ENCODE measurements at regions not wholly inside any gene's neighbourhood (a gene's known extent, or its start where the extent isn't known, plus 50 kb on each side); places are given as distances from the start of the nearest gene placed in this dataset.

DNA sequence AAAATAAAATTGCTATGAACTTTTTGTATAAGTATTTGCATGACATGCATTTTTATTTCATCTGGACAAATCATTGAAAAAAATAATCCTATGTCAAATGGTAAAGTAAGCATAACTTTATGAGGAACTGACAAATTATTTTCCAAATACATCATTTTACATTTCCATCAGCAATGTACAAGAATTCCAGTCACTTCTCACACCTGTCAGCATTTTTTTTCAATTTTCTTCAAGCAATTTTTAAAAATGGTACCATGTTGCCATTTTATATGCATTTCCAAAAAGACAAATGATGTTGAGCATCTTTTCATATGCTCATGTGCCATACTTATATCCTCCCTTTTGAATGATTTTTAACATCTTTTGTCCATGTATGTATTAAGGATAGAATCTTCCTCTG is 961.7 kb upstream of the PIK3C3 start:
- no peak overlapping the region for H2BK12ac ChIP-seq (ENCODE audit: low read length)
- no peaks in the 10 kb centered on the region for H3K27me3 ChIP-seq (ENCODE audit: control insufficient read depth in 3 of 3, insufficient read depth in 3 of 3, low read depth in 1 of 3, low read length in 3 of 3)
- H3K4me3 ChIP-seq (ENCODE audit: low read length in 2 of 2) = no peak overlapping the region
- no peak overlapping the region for H3K27ac ChIP-seq (replicated peaks; ENCODE audit: low read length)
- H3K4me2 ChIP-seq (ENCODE audit: insufficient read depth, low read length, poor library complexity, severe bottlenecking) = no peak overlapping the region
- no peak overlapping the region for H2BK15ac ChIP-seq (ENCODE audit: low read length)
- H3K79me1 ChIP-seq (ENCODE audit: low read depth, low read length) = no peaks in the 10 kb centered on the region
- H3K36me3 ChIP-seq (replicated peaks in 1 of 2; ENCODE audit: control insufficient read depth in 2 of 2, insufficient read depth in 2 of 2, low read length in 2 of 2) = no peaks in the 10 kb centered on the region
- H3K18ac ChIP-seq (ENCODE audit: low read length) = no peak overlapping the region
- H4K91ac ChIP-seq (ENCODE audit: low read depth, low read length, poor library complexity) = no peak overlapping the region
- H4K8ac ChIP-seq (ENCODE audit: low read depth, low read length) = no peak overlapping the region
- H3K14ac ChIP-seq (ENCODE audit: low read length) = no peak overlapping the region
- no peak overlapping the region for H2AK5ac ChIP-seq (ENCODE audit: low read depth, low read length)
- H2BK120ac ChIP-seq (ENCODE audit: low read depth, low read length) = no peak overlapping the region
- no peak overlapping the region for H3K9ac ChIP-seq (ENCODE audit: low read depth, low read length, poor library complexity)
- peaks cover 0 to 3% of the 10 kb centered on the region in 2 donors for H3K4me1 ChIP-seq (ENCODE audit: control insufficient read depth in 2 of 2, insufficient read depth in 1 of 2, low read depth in 1 of 2, low read length in 2 of 2)
- H3K23ac ChIP-seq (ENCODE audit: low read depth, low read length, poor library complexity) = no peak overlapping the region
- H2AFZ ChIP-seq (ENCODE audit: low read length) = no peak overlapping the region
- no peak overlapping the region for H3K4ac ChIP-seq (ENCODE audit: low read length)
- no peak for DNase-seq (ENCODE audit: low spot score)
- H3K9me3 ChIP-seq (replicated peaks in 1 of 2; ENCODE audit: control insufficient read depth in 2 of 2, insufficient read depth in 1 of 2, low read depth in 1 of 2, low read length in 2 of 2) = no peaks in the 10 kb centered on the region
- no peak overlapping the region for H2BK5ac ChIP-seq (ENCODE audit: low read length)

DNA sequence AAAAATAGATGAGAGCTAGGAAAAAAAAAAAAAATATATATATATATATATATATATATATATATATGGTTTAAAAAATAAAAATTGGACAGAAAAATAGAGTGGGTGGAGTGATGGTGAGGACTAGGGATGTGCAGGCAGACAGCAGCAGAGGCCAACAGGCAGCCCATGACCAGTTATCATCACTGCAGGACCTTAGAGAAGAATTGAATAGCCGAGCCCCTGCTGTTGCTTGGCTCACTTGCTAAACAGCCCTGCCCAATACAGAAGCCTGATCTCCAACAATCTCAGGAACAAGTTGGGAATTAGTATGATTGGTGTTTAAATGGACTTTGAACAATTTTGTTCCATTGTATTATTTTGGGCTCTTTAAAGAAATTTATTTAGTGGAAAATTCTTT is 967.5 kb upstream of the PIK3C3 start:
- Histone ChIP-seq H2BK120ac (ENCODE audit: low read depth, low read length) (no peak overlapping the region), H4K8ac (ENCODE audit: low read depth, low read length) (no peak overlapping the region), H3K14ac (ENCODE audit: low read length) (no peak overlapping the region), H3K4me3 (ENCODE audit: low read length in 2 of 2) (no peak overlapping the region), H2BK12ac (ENCODE audit: low read length) (no peak overlapping the region), H2BK5ac (ENCODE audit: low read length) (no peak overlapping the region), H3K27ac (replicated peaks; ENCODE audit: low read length) (no peak overlapping the region), H3K9ac (ENCODE audit: low read depth, low read length, poor library complexity) (no peak overlapping the region), H3K9me3 (replicated peaks in 1 of 2; ENCODE audit: control insufficient read depth in 2 of 2, insufficient read depth in 1 of 2, low read depth in 1 of 2, low read length in 2 of 2) (no peaks in the 10 kb centered on the region), H3K36me3 (replicated peaks in 1 of 2; ENCODE audit: control insufficient read depth in 2 of 2, insufficient read depth in 2 of 2, low read length in 2 of 2) (no peaks in the 10 kb centered on the region), H3K79me1 (ENCODE audit: low read depth, low read length) (no peaks in the 10 kb centered on the region), H3K18ac (ENCODE audit: low read length) (no peak overlapping the region), H3K23ac (ENCODE audit: low read depth, low read length, poor library complexity) (no peak overlapping the region), H3K4me1 (ENCODE audit: control insufficient read depth in 2 of 2, insufficient read depth in 1 of 2, low read depth in 1 of 2, low read length in 2 of 2) (peaks cover 0 to 6% of the 10 kb centered on the region in 2 donors), H2AK5ac (ENCODE audit: low read depth, low read length) (no peak overlapping the region), H2AFZ (ENCODE audit: low read length) (no peak overlapping the region), H2BK15ac (ENCODE audit: low read length) (no peak overlapping the region), H3K27me3 (ENCODE audit: control insufficient read depth in 3 of 3, insufficient read depth in 3 of 3, low read depth in 1 of 3, low read length in 3 of 3) (no peaks in the 10 kb centered on the region), H4K91ac (ENCODE audit: low read depth, low read length, poor library complexity) (no peak overlapping the region), H3K4ac (ENCODE audit: low read length) (no peak overlapping the region), H3K4me2 (ENCODE audit: insufficient read depth, low read length, poor library complexity, severe bottlenecking) (no peak overlapping the region)
- DNase-seq (ENCODE audit: low spot score) = no peak
- no CpG with 5 or more reads among the region's 1 CpG for WGBS, 2 donors (ENCODE audit: extremely low coverage in 2 of 2, insufficient read length in 2 of 2, insufficient replicate concordance in 1 of 2)

DNA sequence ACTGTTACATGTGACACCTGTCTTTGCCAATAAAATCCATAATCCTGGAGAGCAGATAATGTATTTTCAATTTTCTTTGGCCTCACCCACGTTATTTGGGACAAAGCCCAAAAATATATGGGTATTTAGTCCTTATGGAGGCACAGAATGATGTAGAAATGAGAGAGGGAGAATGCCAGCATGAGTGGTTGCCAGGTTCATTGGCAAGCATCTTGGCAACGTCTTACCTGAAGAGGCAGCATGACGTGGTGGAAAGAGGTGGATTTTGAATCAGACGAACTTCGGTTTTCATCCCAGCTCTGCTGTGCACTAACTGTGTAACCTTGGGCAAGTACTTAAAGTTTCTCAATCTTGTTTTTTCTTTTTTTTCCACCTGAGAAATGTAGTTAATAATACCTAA is 969.6 kb upstream of the PIK3C3 start:
- Histone ChIP-seq H3K4ac (ENCODE audit: low read length) (no peak overlapping the region), H3K4me1 (ENCODE audit: control insufficient read depth in 2 of 2, insufficient read depth in 1 of 2, low read depth in 1 of 2, low read length in 2 of 2) (peaks cover 0 to 6% of the 10 kb centered on the region in 2 donors), H3K18ac (ENCODE audit: low read length) (no peak overlapping the region), H2BK12ac (ENCODE audit: low read length) (no peak overlapping the region), H2BK15ac (ENCODE audit: low read length) (no peak overlapping the region), H3K27ac (replicated peaks; ENCODE audit: low read length) (no peak overlapping the region), H4K91ac (ENCODE audit: low read depth, low read length, poor library complexity) (no peak overlapping the region), H4K8ac (ENCODE audit: low read depth, low read length) (no peak overlapping the region), H3K9me3 (replicated peaks in 1 of 2; ENCODE audit: control insufficient read depth in 2 of 2, insufficient read depth in 1 of 2, low read depth in 1 of 2, low read length in 2 of 2) (no peaks in the 10 kb centered on the region), H2BK120ac (ENCODE audit: low read depth, low read length) (no peak overlapping the region), H3K4me3 (ENCODE audit: low read length in 2 of 2) (no peak overlapping the region), H2BK5ac (ENCODE audit: low read length) (no peak overlapping the region), H3K36me3 (replicated peaks in 1 of 2; ENCODE audit: control insufficient read depth in 2 of 2, insufficient read depth in 2 of 2, low read length in 2 of 2) (no peaks in the 10 kb centered on the region), H3K27me3 (ENCODE audit: control insufficient read depth in 3 of 3, insufficient read depth in 3 of 3, low read depth in 1 of 3, low read length in 3 of 3) (no peaks in the 10 kb centered on the region), H3K79me1 (ENCODE audit: low read depth, low read length) (no peaks in the 10 kb centered on the region), H2AK5ac (ENCODE audit: low read depth, low read length) (no peak overlapping the region), H3K9ac (ENCODE audit: low read depth, low read length, poor library complexity) (no peak overlapping the region), H2AFZ (ENCODE audit: low read length) (no peak overlapping the region), H3K23ac (ENCODE audit: low read depth, low read length, poor library complexity) (no peak overlapping the region), H3K4me2 (ENCODE audit: insufficient read depth, low read length, poor library complexity, severe bottlenecking) (no peak overlapping the region), H3K14ac (ENCODE audit: low read length) (no peak overlapping the region)
- WGBS, 2 donors (ENCODE audit: extremely low coverage in 2 of 2, insufficient read length in 2 of 2, insufficient replicate concordance in 1 of 2) = no CpG with 5 or more reads among the region's 5 CpGs
- no peak for DNase-seq (ENCODE audit: low spot score)

DNA sequence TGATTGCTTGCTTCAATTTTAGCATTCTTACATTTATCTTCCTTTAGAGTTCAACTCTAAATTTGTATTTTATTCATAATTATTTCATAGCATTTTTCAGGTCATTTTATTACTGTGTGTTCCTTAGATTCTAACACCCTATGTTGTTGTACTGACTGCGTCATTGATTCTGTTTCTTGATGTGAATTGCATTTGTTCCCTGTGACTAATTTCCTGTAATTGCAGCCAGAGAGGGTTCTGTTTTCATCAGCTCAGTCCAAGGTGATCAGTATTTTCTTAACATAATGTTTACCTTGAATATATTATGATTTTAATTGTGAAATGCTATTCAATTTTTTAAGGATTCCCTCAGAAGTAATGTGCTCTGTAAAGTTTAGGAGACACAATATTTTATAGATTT is 970.2 kb upstream of the PIK3C3 start:
- Histone ChIP-seq H3K9ac (ENCODE audit: low read depth, low read length, poor library complexity) (no peak overlapping the region), H3K14ac (ENCODE audit: low read length) (no peak overlapping the region), H3K27ac (replicated peaks; ENCODE audit: low read length) (no peak overlapping the region), H3K27me3 (ENCODE audit: control insufficient read depth in 3 of 3, insufficient read depth in 3 of 3, low read depth in 1 of 3, low read length in 3 of 3) (no peaks in the 10 kb centered on the region), H3K4me3 (ENCODE audit: low read length in 2 of 2) (no peak overlapping the region), H4K8ac (ENCODE audit: low read depth, low read length) (no peak overlapping the region), H3K4ac (ENCODE audit: low read length) (no peak overlapping the region), H3K18ac (ENCODE audit: low read length) (no peak overlapping the region), H2BK12ac (ENCODE audit: low read length) (no peak overlapping the region), H3K9me3 (replicated peaks in 1 of 2; ENCODE audit: control insufficient read depth in 2 of 2, insufficient read depth in 1 of 2, low read depth in 1 of 2, low read length in 2 of 2) (no peaks in the 10 kb centered on the region), H3K23ac (ENCODE audit: low read depth, low read length, poor library complexity) (no peak overlapping the region), H3K4me2 (ENCODE audit: insufficient read depth, low read length, poor library complexity, severe bottlenecking) (no peak overlapping the region), H2AK5ac (ENCODE audit: low read depth, low read length) (no peak overlapping the region), H4K91ac (ENCODE audit: low read depth, low read length, poor library complexity) (no peak overlapping the region), H3K79me1 (ENCODE audit: low read depth, low read length) (no peaks in the 10 kb centered on the region), H2BK15ac (ENCODE audit: low read length) (no peak overlapping the region), H2BK5ac (ENCODE audit: low read length) (no peak overlapping the region), H2BK120ac (ENCODE audit: low read depth, low read length) (no peak overlapping the region), H2AFZ (ENCODE audit: low read length) (no peak overlapping the region), H3K4me1 (ENCODE audit: control insufficient read depth in 2 of 2, insufficient read depth in 1 of 2, low read depth in 1 of 2, low read length in 2 of 2) (peaks cover 0 to 6% of the 10 kb centered on the region in 2 donors), H3K36me3 (replicated peaks in 1 of 2; ENCODE audit: control insufficient read depth in 2 of 2, insufficient read depth in 2 of 2, low read length in 2 of 2) (no peaks in the 10 kb centered on the region)
- WGBS, 2 donors (ENCODE audit: extremely low coverage in 2 of 2, insufficient read length in 2 of 2, insufficient replicate concordance in 1 of 2) = no CpG with 5 or more reads among the region's 1 CpG
- no peak for DNase-seq (ENCODE audit: low spot score)

All from neuronal stem cell (in vitro differentiated cells).